Parathyroid adenoma (tissue), 2 donors: ENCODE measurements at regions not wholly inside any gene's neighbourhood (a gene's known extent, or its start where the extent isn't known, plus 50 kb on each side); places are given as distances from the start of the nearest gene placed in this dataset.

Experiments
- H2AFZ ChIP-seq: fragments of 300-600 bp; sonication (generic); one replicate; pipeline ENCODE4 v1.7.0; 2017; ENCODE audit warnings: antibody characterized with exemption, mild to moderate bottlenecking
- H3K27ac ChIP-seq: fragments of 300-600 bp; sonication (generic); one replicate; pipeline ENCODE4 v1.7.0; 2017
- H3K27me3 ChIP-seq: fragments of 300-600 bp; sonication (generic); one replicate; pipeline ENCODE4 v1.7.0; 2017; ENCODE audit warnings: low read length; ENCODE audit not compliant: control insufficient read depth, insufficient read depth
- H3K36me3 ChIP-seq: fragments of 300-600 bp; sonication (generic); one replicate; pipeline ENCODE4 v1.7.0; 2017; ENCODE audit warnings: low read length; ENCODE audit not compliant: control insufficient read depth, insufficient read depth
- H3K4me1 ChIP-seq: fragments of 300-600 bp; sonication (generic); one replicate; pipeline ENCODE4 v1.7.0; 2017; ENCODE audit warnings: control low read depth
- H3K4me2 ChIP-seq: fragments of 300-600 bp; sonication (generic); one replicate; pipeline ENCODE4 v1.7.0; 2017; ENCODE audit warnings: low read length
- H3K4me3 ChIP-seq: fragments of 300-600 bp; sonication (generic); one replicate; pipeline ENCODE4 v1.7.0; 2017; ENCODE audit warnings: low read depth, low read length
- H3K79me2 ChIP-seq: fragments of 300-600 bp; sonication (generic); one replicate; pipeline ENCODE4 v1.7.0; 2017; ENCODE audit warnings: control low read depth
- H3K9ac ChIP-seq: fragments of 300-600 bp; sonication (generic); one replicate; pipeline ENCODE4 v1.7.0; 2017; ENCODE audit warnings: mild to moderate bottlenecking
- H3K9me3 ChIP-seq: fragments of 300-600 bp; sonication (generic); one replicate; pipeline ENCODE4 v1.7.0; 2017; ENCODE audit warnings: low read length; ENCODE audit not compliant: control insufficient read depth
- CTCF ChIP-seq: fragments of 300-600 bp; sonication (generic); IDR thresholded peaks from one replicate; pipeline ENCODE4 v1.7.0; 2017; ENCODE audit warnings: antibody characterized with exemption, mild to moderate bottlenecking
- donor health status: primary hyperparathyroidism.

DNA sequence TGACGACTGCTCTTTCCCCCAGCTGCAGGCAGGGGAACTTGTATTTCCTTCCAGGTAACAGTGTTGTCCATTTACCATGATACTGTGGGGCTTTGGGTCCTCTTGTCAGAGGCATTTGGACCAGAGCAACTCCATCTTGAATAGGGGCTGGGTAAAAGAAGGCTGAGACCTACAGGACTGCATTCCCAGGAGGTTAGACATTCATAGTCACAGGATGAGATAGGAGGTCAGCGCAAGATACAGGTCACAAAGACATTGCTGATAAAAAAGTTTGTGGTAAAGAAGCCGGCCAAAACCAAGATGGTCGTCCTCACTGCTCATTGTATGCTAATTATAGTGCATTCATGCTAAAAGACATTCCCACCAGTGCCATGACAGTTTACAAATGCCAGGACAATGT, 249.5 kb downstream of the SLC4A3 start:
- no peak overlapping the region for H3K4me2 ChIP-seq
- no peaks in the 10 kb centered on the region for H3K4me1 ChIP-seq
- no peaks in the 10 kb centered on the region for H3K27me3 ChIP-seq
- no peak overlapping the region for H3K27ac ChIP-seq
- no peak overlapping the region for H2AFZ ChIP-seq
- H3K9me3 ChIP-seq: no peaks in the 10 kb centered on the region
- TF ChIP-seq CTCF: no peak
- no peaks in the 10 kb centered on the region for H3K79me2 ChIP-seq
- no peak overlapping the region for H3K9ac ChIP-seq
- no peaks in the 10 kb centered on the region for H3K36me3 ChIP-seq
- H3K4me3 ChIP-seq: no peak overlapping the region

DNA sequence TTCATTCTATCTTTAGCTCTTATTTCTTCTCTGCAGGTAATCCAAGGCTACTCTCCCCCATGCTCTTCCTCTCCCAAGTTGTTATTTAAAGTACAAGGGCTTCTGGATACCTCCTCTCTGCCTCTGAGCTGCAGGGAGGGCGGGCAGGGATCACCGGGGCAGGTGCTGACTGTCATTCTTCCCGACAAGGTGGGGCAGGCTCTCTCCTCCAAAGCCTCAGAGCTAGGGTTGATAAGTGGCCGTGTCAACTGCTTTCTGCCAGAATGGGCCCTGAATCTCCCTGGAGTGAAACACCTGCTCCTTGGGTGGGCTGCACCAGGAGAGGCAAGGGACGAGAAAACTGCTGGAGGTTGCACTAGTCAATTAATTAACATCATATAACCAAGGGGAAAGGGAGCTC, 250.3 kb downstream of the SLC4A3 start:
- no peaks in the 10 kb centered on the region for H3K79me2 ChIP-seq
- no peak overlapping the region for H3K27ac ChIP-seq
- no peaks in the 10 kb centered on the region for H3K9me3 ChIP-seq
- no peak overlapping the region for H3K4me3 ChIP-seq
- no peak overlapping the region for H2AFZ ChIP-seq
- H3K27me3 ChIP-seq: no peaks in the 10 kb centered on the region
- H3K9ac ChIP-seq: no peak overlapping the region
- H3K36me3 ChIP-seq: no peaks in the 10 kb centered on the region
- TF ChIP-seq CTCF: no peak
- H3K4me1 ChIP-seq: no peaks in the 10 kb centered on the region
- no peak overlapping the region for H3K4me2 ChIP-seq

DNA sequence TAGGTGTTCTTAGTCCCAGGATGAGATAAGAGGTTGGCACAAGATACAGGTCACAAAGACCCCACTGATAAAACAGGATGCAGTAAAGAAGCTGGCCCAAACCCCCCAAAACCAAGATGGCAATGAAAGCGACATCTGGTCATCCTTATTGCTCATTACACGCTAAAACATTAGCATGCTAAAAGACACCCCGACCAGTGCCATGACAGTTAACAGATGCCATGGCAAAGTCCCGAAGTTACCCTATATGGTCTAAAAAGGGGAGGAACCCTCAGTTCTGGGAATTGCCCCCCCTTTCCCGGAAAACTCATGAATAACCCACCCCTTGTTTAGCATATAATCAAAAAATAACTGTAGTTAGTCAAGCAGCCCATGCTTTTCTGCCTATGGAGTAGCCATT, 251.1 kb downstream of the SLC4A3 start:
- Histone ChIP-seq H3K27me3 (no peaks in the 10 kb centered on the region), H3K9me3 (no peaks in the 10 kb centered on the region), H3K9ac (no peak overlapping the region), H3K27ac (no peak overlapping the region), H2AFZ (no peak overlapping the region), H3K4me2 (no peak overlapping the region), H3K36me3 (no peaks in the 10 kb centered on the region), H3K4me1 (no peaks in the 10 kb centered on the region), H3K4me3 (no peak overlapping the region), H3K79me2 (no peaks in the 10 kb centered on the region)
- no peak for TF ChIP-seq CTCF

DNA sequence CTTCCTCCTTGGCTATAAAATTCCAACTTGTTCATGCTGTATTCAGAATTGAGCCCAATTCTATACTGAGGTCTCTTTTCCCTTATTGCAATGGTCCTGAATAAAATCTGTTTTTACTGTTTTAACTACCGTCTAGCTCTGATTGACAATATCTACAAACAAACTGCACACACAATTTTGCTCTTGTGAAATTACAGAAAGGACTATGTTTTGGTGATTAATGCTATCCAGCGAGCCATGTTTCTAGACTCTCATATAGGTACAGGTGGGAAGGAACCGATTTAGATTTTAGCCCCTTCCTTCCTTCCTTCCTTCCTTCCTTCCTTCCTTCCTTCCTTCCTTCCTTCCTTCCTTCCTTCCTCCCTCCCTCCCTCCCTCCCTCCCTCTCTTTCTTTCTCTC, 254.4 kb downstream of the SLC4A3 start:
- TF ChIP-seq CTCF: no peak
- Histone ChIP-seq H3K9ac (no peak overlapping the region), H3K27me3 (no peaks in the 10 kb centered on the region), H3K79me2 (no peaks in the 10 kb centered on the region), H3K9me3 (no peaks in the 10 kb centered on the region), H3K27ac (no peak overlapping the region), H2AFZ (no peak overlapping the region), H3K4me1 (no peaks in the 10 kb centered on the region), H3K4me2 (no peak overlapping the region), H3K4me3 (no peak overlapping the region), H3K36me3 (no peaks in the 10 kb centered on the region)

DNA sequence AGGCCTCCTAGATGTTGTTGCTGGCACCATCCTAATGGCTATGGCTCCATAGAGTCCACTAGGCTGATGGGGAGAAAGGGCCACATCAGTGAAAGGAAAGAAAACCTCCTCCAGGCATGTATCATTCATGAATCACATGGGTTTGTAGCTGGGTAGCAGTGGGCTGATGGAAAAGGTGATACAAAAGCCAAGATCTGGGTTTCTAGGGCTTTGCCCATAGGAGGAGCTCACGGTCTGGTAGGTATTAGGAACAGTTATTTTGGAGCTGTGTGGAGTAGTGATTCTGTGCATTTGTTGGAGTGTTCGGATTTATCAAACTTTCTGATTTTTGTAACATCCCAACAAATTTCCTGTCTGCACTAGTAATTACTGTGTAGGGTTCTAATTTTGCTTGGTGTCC, 259.2 kb downstream of the SLC4A3 start:
- H3K9me3 ChIP-seq: no peaks in the 10 kb centered on the region
- H3K27ac ChIP-seq: no peak overlapping the region
- H3K27me3 ChIP-seq: no peaks in the 10 kb centered on the region
- no peaks in the 10 kb centered on the region for H3K79me2 ChIP-seq
- H3K36me3 ChIP-seq: no peaks in the 10 kb centered on the region
- H3K4me3 ChIP-seq: no peak overlapping the region
- H3K4me2 ChIP-seq: no peak overlapping the region
- no peak overlapping the region for H2AFZ ChIP-seq
- no peaks in the 10 kb centered on the region for H3K4me1 ChIP-seq
- no peak for TF ChIP-seq CTCF
- no peak overlapping the region for H3K9ac ChIP-seq
